Epidermal melanocyte (primary cell): ENCODE measurements at regions not wholly inside any gene's neighbourhood (a gene's known extent, or its start where the extent isn't known, plus 50 kb on each side); places are given as distances from the start of the nearest gene placed in this dataset.

Source experiments
- DNase-seq: peaks from one replicate; pipeline ENCODE4 v3.0.0; 2011; ENCODE audit warnings: low spot score; ENCODE audit not compliant: insufficient read length

GRCh38 chr5:8136271-8136670, 267.3 kb downstream of the MTRR start:
- no peak for DNase-seq

- DNase-seq: no peak
Observed at GRCh38 chr5:8137941-8138550, 269.1 kb downstream of the MTRR start.

GRCh38 chr5:8138884-8139283, 269.9 kb downstream of the MTRR start:
- no peak for DNase-seq

- DNase-seq: no peak
Observed at GRCh38 chr5:8150791-8151190, 281.8 kb downstream of the MTRR start.

- no peak for DNase-seq
Observed at GRCh38 chr5:8156706-8157105, 287.8 kb downstream of the MTRR start.

GRCh38 chr5:8157320-8157822, 288.4 kb downstream of the MTRR start:
- no peak for DNase-seq

GRCh38 chr5:8176101-8176693, 307.2 kb downstream of the MTRR start:
- DNase-seq: no peak

GRCh38 chr5:8184455-8185063, 315.6 kb downstream of the MTRR start:
- DNase-seq: no peak

GRCh38 chr5:8185852-8186251, 316.9 kb downstream of the MTRR start:
- DNase-seq: no peak

GRCh38 chr5:8188874-8189565, 320.1 kb downstream of the MTRR start:
- DNase-seq: no peak

GRCh38 chr5:8192840-8193239, 323.9 kb downstream of the MTRR start:
- no peak for DNase-seq

- no peak for DNase-seq
Observed at GRCh38 chr5:8196061-8196460, 327.1 kb downstream of the MTRR start.

- no peak for DNase-seq
Observed at GRCh38 chr5:8208307-8208706, 339.4 kb downstream of the MTRR start.

GRCh38 chr5:8209500-8209899, 340.6 kb downstream of the MTRR start:
- no peak for DNase-seq

GRCh38 chr5:8213701-8214240, 344.8 kb downstream of the MTRR start:
- no peak for DNase-seq

- DNase-seq: no peak
Observed at GRCh38 chr5:8216921-8217320, 348.0 kb downstream of the MTRR start.

- DNase-seq: no peak
Observed at GRCh38 chr5:8226148-8226547, 357.2 kb downstream of the MTRR start.

- no peak for DNase-seq
Observed at GRCh38 chr5:8227112-8227511, 358.2 kb downstream of the MTRR start.

- DNase-seq: no peak
Observed at GRCh38 chr5:8229551-8229950, 360.6 kb downstream of the MTRR start.

- no peak for DNase-seq
Observed at GRCh38 chr5:8230868-8231267, 361.9 kb downstream of the MTRR start.

- no peak for DNase-seq
Observed at GRCh38 chr5:8233479-8233878, 364.5 kb downstream of the MTRR start.

- no peak for DNase-seq
Observed at GRCh38 chr5:8234179-8234770, 365.3 kb downstream of the MTRR start.
